DMS114 treated with DMSO at 0.1 percent for 48 hours (cell line): ENCODE measurements at regions not wholly inside any gene's neighbourhood (a gene's known extent, or its start where the extent isn't known, plus 50 kb on each side); places are given as distances from the start of the nearest gene placed in this dataset.

Source experiments
- DNase-seq: peaks from one replicate; lab custom pipeline; 2025; ENCODE audit not compliant: unreplicated experiment; lab: John Stamatoyannopoulos, UW

DNA sequence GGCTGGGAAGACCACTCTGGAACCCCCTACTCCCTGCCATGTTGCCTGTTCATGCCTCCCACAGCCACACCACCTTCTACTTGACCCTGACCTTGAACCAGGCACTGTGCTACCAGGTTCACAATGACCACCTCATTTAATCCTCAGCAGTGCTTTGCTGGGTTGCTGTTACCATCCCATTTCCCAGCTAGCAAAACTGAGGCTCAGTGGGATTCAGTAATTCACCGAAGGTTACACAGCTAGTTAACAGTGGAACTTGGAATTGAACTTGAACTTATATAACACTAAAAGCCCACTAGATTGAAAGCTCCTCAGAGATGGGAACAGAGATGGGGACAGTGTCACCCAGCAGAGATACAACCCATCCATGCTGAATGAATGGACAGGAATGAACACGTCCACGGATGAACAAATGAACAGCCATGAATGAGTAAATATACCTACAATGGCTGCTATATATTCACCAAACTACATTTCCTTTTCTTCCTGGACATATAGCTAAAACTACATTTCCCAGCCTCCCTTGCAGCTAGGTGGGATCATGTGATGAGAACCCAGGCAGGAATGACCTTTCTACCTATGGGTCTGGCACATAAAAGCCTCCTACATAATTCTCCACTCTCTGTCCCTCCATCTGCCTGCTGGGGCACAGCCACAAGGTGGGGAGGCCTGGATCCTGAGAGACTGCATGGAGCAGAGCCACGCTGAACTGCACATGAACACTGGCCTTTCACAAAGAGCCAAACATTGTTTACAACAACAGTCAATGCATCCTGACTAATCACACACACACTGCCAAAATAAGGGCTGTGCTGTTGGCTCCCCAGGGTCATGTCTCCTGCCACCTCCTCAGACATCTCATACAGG is 94.8 kb downstream of the RMI2 start:
- no peak for DNase-seq

DNA sequence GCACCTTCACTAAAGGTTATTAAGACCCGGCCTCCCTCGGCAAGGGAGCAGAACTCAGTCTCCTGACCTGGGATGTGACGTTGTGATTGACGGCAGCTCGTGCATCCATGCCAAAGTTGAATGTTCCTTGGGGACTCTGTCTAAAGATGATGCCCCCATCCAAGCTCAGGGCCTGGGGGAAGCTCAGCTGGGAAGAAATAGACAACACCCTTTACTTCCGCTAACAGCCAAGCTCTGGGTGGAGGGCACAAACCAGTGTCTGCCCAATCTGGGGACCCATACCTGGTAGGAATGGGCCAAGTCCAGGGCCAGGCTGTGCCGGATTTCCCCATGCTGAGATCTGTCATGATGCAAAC is 95.4 kb downstream of the RMI2 start:
- no peak for DNase-seq

DNA sequence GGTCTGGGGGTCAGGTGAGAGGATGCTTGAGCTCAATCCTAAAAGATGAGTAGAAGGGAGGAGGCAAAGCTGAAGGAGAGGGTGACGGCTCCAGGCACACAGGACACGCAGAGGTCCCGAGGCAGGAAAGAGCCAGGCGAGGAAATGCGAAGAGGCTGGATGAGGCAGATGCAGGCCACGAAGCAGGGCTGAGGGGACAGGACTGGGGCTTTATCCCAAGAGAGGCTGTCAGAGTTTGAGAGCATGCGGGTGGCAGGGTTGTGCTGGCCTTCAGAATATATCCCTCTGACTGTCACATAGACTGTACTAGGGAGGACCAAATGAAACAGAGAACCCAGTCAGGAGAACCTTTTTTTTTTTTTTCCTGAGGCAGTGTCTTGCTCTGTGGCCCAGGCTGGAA is 100.2 kb downstream of the RMI2 start:
- no peak for DNase-seq

- no peak for DNase-seq
These were observed 101.4 kb downstream of the RMI2 start for GRCh38 chr16:11446566-11447119.

DNA sequence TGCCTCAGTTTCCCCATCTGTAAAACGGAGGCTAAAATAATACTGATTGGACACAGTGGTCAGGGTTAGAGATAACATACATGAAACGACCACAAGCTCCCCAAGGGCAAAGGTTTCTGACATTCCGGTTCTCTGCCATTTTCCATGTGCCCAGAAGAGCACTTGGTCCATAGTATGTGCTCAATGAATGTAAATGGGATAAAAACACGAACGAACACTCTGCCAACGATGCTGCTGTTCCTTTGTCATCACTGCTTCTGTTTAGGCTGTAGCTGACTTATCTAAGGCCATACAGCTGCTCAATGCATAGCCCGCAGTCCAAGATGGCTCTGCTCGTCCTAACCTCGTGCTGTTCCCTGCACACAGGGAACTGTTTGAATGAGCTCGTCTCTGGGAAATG is 102.0 kb downstream of the RMI2 start:
- DNase-seq, result no peak

- DNase-seq, result no peak
These were observed 102.6 kb downstream of the RMI2 start for GRCh38 chr16:11447836-11448235.

DNA sequence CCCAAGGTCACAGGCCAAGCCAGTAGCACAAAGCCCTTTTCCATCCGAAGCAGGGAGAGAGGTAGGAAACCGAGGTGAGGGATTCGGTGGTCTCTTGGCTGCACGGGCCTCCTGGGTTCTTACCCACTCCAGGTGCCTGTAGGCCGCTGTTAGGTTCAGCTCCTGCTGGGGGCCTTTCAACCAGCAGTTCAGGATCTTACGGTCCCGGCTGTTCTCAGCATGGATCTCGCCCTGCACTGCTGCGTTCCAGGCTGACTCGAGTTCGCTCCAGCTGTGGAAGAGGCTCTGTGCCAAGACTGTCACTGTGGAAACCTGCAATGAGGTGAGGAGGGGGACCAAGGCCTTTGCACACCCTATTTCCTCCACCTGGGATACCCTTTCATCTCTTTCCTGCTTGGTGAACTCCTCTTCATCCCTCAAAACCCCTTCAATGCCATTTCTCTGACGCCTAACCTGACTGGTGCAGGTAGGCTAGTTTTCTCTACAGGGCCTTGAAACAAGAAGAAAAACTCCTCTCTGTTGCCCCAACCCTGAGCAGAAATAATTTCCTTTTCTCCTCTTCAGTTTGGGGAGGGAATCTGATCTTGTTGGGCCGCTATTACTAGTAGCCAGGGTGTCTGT is 103.6 kb downstream of the RMI2 start:
- DNase-seq, result no peak

DNA sequence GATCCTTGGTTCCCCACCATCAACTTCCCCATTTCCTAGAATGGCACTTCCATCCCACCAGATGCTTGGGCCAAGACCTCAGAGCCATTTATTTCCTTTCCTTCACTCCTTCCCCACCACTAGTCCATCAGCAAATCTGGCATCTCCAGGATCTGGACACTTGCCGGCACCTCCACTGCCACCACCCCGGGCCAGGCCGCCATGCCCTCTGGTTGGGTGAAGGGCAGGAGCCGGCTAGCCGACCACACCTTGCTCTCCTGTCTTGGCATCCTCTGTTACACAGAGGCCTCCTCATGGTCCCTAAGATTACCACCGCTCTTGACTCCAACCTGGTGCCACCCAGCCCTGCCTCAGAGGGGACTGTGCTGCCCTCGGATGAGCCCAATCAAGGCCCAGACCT is 104.5 kb downstream of the RMI2 start:
- no peak for DNase-seq

GRCh38 chr16:11450136-11450535 is 104.9 kb downstream of the RMI2 start:
- DNase-seq, result no peak

DNA sequence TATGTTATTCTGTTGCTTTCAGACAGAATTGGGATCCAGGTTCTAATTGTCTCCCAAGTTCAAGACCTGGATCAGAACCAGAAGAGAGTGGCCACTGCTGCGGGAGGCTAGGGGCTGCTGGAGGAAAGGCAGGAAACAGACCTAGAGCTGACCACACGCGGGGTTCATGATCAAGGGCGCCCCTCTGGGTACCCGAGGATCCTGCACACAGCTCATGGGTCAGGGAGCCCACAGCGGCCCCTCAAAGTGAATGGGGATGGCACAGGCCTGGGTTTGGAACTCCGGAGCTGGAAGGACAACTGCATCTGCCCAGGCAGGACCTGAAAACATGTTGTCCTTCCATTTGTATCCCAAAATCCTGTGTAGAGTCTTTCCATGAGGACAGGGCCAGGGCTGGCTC is 107.0 kb downstream of the RMI2 start:
- no peak for DNase-seq

DNA sequence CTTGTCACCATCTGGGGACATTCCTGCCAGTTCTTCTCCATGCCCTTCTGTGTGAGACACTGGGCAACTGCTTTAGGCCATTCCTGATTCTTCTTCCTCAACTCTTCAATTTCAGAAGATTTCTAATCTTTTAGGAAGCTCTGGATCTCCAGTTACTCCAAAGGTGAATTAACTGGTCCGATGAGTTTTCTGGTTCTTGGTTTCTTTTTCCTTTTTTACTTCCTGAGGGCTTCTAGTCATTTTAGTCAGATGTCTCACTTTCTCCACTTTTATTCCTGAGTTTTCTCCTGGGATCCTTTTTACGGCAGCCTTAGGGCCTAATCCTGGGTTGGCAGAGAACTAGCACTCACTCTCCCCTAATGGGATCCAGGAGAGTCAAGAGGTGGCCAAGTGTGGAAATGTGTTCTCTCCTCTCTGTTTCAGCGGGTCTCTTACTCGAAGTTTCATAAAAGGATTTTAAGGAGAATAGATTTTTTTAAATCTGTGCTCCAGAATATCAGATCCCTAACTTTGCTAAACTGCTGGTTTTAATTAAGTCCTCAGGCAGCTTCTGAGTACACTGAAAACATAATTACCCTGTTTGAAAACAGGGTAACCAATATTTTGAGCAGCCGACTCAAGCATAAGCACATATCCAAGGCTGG is 107.6 kb downstream of the RMI2 start:
- no peak for DNase-seq

- DNase-seq, result no peak
These were observed 111.5 kb downstream of the RMI2 start for GRCh38 chr16:11456741-11457140.

GRCh38 chr16:11459722-11460121 is 114.5 kb downstream of the RMI2 start:
- DNase-seq, result no peak

GRCh38 chr16:11460820-11461594 is 115.7 kb downstream of the RMI2 start:
- no peak for DNase-seq

- no peak for DNase-seq
These were observed 116.3 kb downstream of the RMI2 start for GRCh38 chr16:11461595-11461990.

GRCh38 chr16:11462036-11462435 is 116.8 kb downstream of the RMI2 start:
- no peak for DNase-seq

- DNase-seq, result no peak
These were observed 117.6 kb downstream of the RMI2 start for GRCh38 chr16:11462861-11463260.

DNA sequence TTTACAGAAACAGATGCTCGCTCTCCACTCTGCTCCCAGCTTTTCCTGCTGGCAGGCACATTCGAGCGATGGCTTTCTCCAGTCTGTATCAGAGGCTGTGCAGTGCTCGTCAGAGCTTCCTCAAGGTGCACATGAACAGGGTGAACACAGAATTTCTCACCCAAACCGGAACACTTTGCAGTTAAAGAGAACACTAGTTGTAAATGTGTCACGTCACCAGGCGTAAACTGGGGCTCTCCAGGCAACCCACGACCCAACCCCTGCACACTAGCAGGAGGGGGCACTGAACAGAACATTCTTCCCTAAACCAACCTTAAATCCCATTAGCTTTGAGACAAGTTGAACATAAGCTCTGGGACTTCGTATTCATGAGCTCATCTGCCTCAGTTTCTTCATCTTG is 119.0 kb downstream of the RMI2 start:
- DNase-seq, result no peak

- DNase-seq, result no peak
These were observed 120.4 kb downstream of the RMI2 start for GRCh38 chr16:11465675-11466074.

GRCh38 chr16:11470676-11471415 is 115.9 kb downstream of the LITAF start:
- DNase-seq, result no peak

GRCh38 chr16:11471548-11471947 is 115.2 kb downstream of the LITAF start:
- DNase-seq, result no peak
